ENCODE measurements at regions not wholly inside any gene's neighbourhood (a gene's known extent, or its start where the extent isn't known, plus 50 kb on each side); places are given as distances from the start of the nearest gene placed in this dataset.

- no peak for TF ChIP-seq CTCF (IDR thresholded peaks at IDR 0.05; ENCODE audit: borderline replicate concordance, extremely low read depth, low read length, poor library complexity, severe bottlenecking)
- no peak for TF ChIP-seq EZH2 (IDR thresholded peaks at IDR 0.05; ENCODE audit: borderline replicate concordance, low read depth, low read length, severe bottlenecking)
Measured at GRCh38 chr22:22968366-22968765, 80.8 kb downstream of the IGLL5 start.

Measured in DND-41 (cell line).